Activated T-helper 17 cell treated with anti-CD3 and anti-CD28 coated beads, Interleukin-2, amount 50 U/mL, for 72 hours (primary cell): ENCODE measurements at regions not wholly inside any gene's neighbourhood (a gene's known extent, or its start where the extent isn't known, plus 50 kb on each side); places are given as distances from the start of the nearest gene placed in this dataset.
"Not testable (repeated sequence)": the region's sequence is repeated elsewhere in the genome, so short reads cannot be mapped to it uniquely, and the experiment has no call there.

ENCODE experiments used
- ATAC-seq: fragments of 150-1000 bp; cut with Tn5 transposase; replicated peaks from 2 replicates; pipeline ENCODE4 v1.10.0; 2021; ENCODE audit warnings: mild to moderate bottlenecking, moderate library complexity
- H3K27ac Mint-ChIP-seq: one replicate; pipeline ENCODE4 v1.8.0; 2022; ENCODE audit warnings: mixed read lengths
- H3K27me3 Mint-ChIP-seq: one replicate; pipeline ENCODE4 v1.8.0; 2022; ENCODE audit warnings: mixed read lengths
- H3K36me3 Mint-ChIP-seq: one replicate; pipeline ENCODE4 v1.8.0; 2022; ENCODE audit warnings: low read depth, mild to moderate bottlenecking, mixed read lengths
- H3K4me1 Mint-ChIP-seq: one replicate; pipeline ENCODE4 v1.8.0; 2022; ENCODE audit warnings: mixed read lengths
- H3K4me3 Mint-ChIP-seq: one replicate; pipeline ENCODE4 v1.8.0; 2022; ENCODE audit warnings: mild to moderate bottlenecking, mixed read lengths
- H3K9me3 Mint-ChIP-seq: one replicate; pipeline ENCODE4 v1.8.0; 2022; ENCODE audit warnings: mixed read lengths

DNA sequence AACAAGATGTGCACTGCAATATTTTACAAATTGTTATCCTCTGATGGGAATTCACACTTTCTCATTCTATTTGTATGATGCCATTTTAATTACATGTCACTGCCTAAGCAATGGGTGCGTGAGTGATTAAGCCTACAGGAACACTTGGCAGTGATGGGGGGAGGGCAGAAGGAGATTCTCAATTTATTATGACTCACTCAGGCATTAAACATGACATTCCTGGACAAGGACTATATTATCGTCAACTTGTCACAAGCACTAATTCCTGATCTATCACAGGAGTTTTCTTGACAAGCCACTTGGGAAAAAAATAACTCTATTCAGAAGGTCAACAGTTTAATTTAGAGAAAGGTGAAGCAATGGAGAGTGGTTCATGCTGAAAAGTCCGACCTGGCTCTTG lies 556.8 kb downstream of the NSUN3 start:
- Mint-ChIP-seq H3K36me3 (no peaks in the 10 kb centered on the region), H3K9me3 (peaks cover 9% of the 10 kb centered on the region), H3K4me1 (no peaks in the 10 kb centered on the region), H3K4me3 (no peak overlapping the region), H3K27me3 (no peaks in the 10 kb centered on the region), H3K27ac (no peak overlapping the region)
- ATAC-seq: no peak

DNA sequence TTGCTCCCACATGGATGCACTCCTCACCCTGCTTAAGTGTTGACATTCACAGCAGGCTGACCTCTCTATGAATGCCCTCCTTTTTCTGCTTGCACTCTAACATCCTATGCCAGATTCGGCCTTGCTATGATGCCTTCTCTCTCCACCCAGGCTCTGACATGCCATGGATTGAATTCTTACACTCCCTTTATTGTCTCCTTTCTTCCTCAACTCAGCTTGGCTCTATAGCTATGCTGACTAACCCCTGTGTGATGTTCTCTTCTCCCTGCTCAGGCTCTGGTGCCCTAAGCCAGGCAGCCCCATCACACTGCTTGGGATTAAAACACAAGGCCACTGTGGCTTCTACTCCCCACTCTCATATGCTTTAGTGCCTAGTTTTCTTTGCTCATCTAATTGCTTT lies 563.7 kb downstream of the NSUN3 start:
- H3K9me3 Mint-ChIP-seq: peaks cover 20% of the 10 kb centered on the region
- ATAC-seq: no peak
- H3K4me1 Mint-ChIP-seq: no peaks in the 10 kb centered on the region
- no peak overlapping the region for H3K27ac Mint-ChIP-seq
- no peaks in the 10 kb centered on the region for H3K36me3 Mint-ChIP-seq
- H3K4me3 Mint-ChIP-seq: no peak overlapping the region
- H3K27me3 Mint-ChIP-seq: no peaks in the 10 kb centered on the region

DNA sequence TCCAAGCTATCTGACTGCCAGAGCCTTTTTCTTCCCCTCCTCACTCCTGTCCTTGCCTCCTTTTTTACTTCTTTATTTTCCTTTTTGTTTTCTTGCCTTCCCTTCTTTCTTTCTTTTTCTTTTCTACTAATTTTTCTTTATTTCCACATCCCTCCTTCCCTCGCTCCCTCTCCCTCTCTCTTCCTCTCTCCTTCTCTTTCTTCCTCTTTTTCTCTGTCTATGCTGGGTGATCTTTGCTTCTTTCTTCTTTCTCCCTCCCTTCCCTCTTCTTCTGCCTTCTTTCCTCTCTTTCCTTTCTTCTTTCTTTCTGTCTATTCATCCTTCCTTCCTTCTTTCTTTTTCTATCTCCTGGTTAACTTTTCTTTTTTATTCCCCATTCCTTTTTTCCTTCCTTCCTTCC lies 564.8 kb downstream of the NSUN3 start:
- Mint-ChIP-seq H3K4me3 (no peak overlapping the region), H3K27me3 (no peaks in the 10 kb centered on the region), H3K4me1 (no peaks in the 10 kb centered on the region), H3K9me3 (peaks cover 26% of the 10 kb centered on the region), H3K36me3 (no peaks in the 10 kb centered on the region), H3K27ac (no peak overlapping the region)
- no peak for ATAC-seq

GRCh38 chr3:94643400-94643799 lies 580.5 kb downstream of the NSUN3 start:
- Mint-ChIP-seq H3K4me3 (no peak overlapping the region), H3K36me3 (no peaks in the 10 kb centered on the region), H3K27ac (no peak overlapping the region), H3K27me3 (no peaks in the 10 kb centered on the region), H3K4me1 (no peaks in the 10 kb centered on the region), H3K9me3 (peaks cover 7% of the 10 kb centered on the region)
- no peak for ATAC-seq

DNA sequence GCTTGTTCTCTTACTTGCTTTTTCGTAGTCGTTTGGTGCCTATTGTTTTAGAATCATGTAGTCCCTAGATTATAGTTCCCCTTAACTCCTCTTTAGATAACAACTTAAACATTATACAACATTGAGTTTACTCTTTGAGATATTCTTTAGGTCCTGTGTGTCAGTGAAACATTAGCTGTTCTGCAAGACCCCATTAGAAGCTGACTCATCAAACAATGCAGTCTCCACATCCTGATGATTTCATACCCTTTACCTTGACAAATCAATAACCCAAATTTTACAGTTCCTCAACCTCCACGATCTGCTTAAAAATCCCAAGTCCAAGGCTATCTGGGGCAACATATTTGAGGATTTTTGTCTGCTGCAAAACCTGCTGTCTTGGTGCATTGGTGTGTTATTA lies 582.9 kb downstream of the NSUN3 start:
- no peaks in the 10 kb centered on the region for H3K27me3 Mint-ChIP-seq
- ATAC-seq: no peak
- no peak overlapping the region for H3K4me3 Mint-ChIP-seq
- no peak overlapping the region for H3K27ac Mint-ChIP-seq
- H3K4me1 Mint-ChIP-seq: no peaks in the 10 kb centered on the region
- H3K36me3 Mint-ChIP-seq: no peaks in the 10 kb centered on the region
- H3K9me3 Mint-ChIP-seq: peaks cover 15% of the 10 kb centered on the region

GRCh38 chr3:94647131-94647530 lies 584.3 kb downstream of the NSUN3 start:
- Mint-ChIP-seq H3K27me3 (no peaks in the 10 kb centered on the region), H3K36me3 (no peaks in the 10 kb centered on the region), H3K4me1 (no peaks in the 10 kb centered on the region), H3K27ac (no peak overlapping the region), H3K4me3 (no peak overlapping the region), H3K9me3 (peaks cover 18% of the 10 kb centered on the region)
- no peak for ATAC-seq

- not testable (repeated sequence) for ATAC-seq, H3K27me3 Mint-ChIP-seq, H3K36me3 Mint-ChIP-seq, H3K4me3 Mint-ChIP-seq, H3K27ac Mint-ChIP-seq, H3K4me1 Mint-ChIP-seq
- H3K9me3 Mint-ChIP-seq: peaks cover 15% of the 10 kb centered on the region
Observed at GRCh38 chr3:94648270-94649180, 585.7 kb downstream of the NSUN3 start.

GRCh38 chr3:94654096-94654495 lies 591.2 kb downstream of the NSUN3 start:
- Mint-ChIP-seq H3K9me3 (peaks cover 16% of the 10 kb centered on the region), H3K4me3 (no peak overlapping the region), H3K4me1 (no peaks in the 10 kb centered on the region), H3K36me3 (no peaks in the 10 kb centered on the region), H3K27me3 (no peaks in the 10 kb centered on the region), H3K27ac (no peak overlapping the region)
- ATAC-seq: no peak

GRCh38 chr3:94665922-94666321 lies 603.1 kb downstream of the NSUN3 start:
- H3K4me1 Mint-ChIP-seq: no peaks in the 10 kb centered on the region
- H3K27me3 Mint-ChIP-seq: no peaks in the 10 kb centered on the region
- no peak for ATAC-seq
- no peak overlapping the region for H3K27ac Mint-ChIP-seq
- no peak overlapping the region for H3K4me3 Mint-ChIP-seq
- H3K36me3 Mint-ChIP-seq: no peaks in the 10 kb centered on the region
- peaks cover 8% of the 10 kb centered on the region for H3K9me3 Mint-ChIP-seq

DNA sequence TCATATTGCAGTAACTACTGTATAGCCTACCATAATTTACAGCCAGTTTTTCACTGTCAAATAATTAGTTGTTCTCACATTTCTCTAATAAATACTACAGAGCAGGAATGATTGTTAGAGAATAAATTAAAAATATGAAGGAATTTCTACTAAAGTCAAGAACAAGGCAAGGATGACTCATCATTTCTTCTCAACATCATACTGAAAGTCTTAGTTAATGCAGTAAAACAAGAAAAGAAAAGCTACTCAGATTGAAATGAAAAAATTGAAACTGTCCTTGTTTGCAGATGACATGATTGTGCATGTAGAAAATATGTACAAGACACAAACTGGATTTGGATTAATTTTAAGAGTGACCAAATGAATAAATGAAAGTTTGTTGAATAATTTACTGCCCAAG lies 608.2 kb downstream of the NSUN3 start:
- Mint-ChIP-seq H3K27me3 (no peaks in the 10 kb centered on the region), H3K9me3 (peaks cover 8% of the 10 kb centered on the region), H3K36me3 (no peaks in the 10 kb centered on the region), H3K4me3 (no peak overlapping the region), H3K27ac (no peak overlapping the region), H3K4me1 (no peaks in the 10 kb centered on the region)
- ATAC-seq: no peak

- Mint-ChIP-seq H3K27me3 (no peaks in the 10 kb centered on the region), H3K27ac (no peak overlapping the region), H3K4me3 (no peak overlapping the region), H3K4me1 (no peaks in the 10 kb centered on the region), H3K9me3 (peaks cover 14% of the 10 kb centered on the region), H3K36me3 (no peaks in the 10 kb centered on the region)
- ATAC-seq: no peak
Observed at GRCh38 chr3:94673876-94674275, 611.0 kb downstream of the NSUN3 start.

- Mint-ChIP-seq H3K4me1 (no peaks in the 10 kb centered on the region), H3K27ac (no peak overlapping the region), H3K9me3 (peaks cover 8% of the 10 kb centered on the region), H3K36me3 (no peaks in the 10 kb centered on the region), H3K4me3 (no peak overlapping the region), H3K27me3 (no peaks in the 10 kb centered on the region)
- no peak for ATAC-seq
Observed at GRCh38 chr3:94686208-94686607, 623.3 kb downstream of the NSUN3 start.

DNA sequence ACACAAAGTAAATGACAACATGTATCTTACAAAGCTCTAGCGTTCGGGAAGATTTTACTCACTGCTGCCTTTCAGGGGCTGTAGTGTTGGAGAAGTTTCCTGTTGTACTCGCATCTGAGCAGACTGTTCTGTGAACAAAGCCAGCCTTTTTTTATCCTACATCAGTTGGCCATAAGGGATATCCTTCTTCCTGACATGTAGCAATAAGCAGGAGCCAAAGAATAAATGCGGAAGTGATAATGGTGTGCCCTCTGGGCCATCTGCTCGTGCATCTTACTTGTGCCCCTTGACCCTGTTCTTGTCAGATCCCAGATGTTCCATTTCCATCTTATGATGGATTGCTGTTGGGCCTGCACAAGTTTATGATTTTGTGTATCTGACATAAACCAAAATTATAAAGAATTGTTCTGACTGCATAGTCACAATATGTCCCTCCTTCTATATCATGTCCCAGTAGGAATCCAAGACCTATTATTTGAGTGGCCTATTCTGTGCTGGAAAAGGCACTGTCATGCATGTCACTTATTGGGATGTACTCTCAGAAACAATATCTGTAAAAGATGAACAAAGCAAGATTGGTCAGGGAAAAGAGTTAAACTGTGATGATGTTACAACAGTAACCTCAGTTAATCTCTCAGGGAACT lies 631.3 kb downstream of the NSUN3 start:
- H3K27me3 Mint-ChIP-seq: no peaks in the 10 kb centered on the region

DNA sequence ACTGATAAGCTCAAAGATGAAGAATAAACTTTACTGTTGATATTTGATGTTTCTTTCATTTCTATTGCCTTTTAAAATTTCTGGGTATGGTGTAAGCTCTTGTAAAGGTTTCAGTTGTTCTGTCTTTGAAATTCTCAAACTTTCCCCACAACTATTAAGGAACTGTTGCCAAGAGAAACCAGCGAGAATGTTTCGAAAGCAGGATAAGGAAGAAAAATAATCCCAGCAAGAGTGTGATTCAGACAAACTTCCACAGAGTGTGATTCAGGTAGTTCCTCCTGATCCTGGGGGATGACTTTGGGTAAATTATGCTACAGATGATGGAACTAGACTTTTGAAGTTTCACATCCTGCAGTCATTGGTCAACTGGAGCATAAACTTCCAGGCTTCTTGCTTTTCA lies 632.0 kb downstream of the NSUN3 start:
- no peaks in the 10 kb centered on the region for H3K36me3 Mint-ChIP-seq
- H3K27ac Mint-ChIP-seq: no peak overlapping the region
- H3K9me3 Mint-ChIP-seq: peaks cover 8% of the 10 kb centered on the region
- no peaks in the 10 kb centered on the region for H3K4me1 Mint-ChIP-seq
- H3K4me3 Mint-ChIP-seq: no peak overlapping the region
- no peaks in the 10 kb centered on the region for H3K27me3 Mint-ChIP-seq
- no peak for ATAC-seq

More for the DNA sequence above, 631.3 kb downstream of the NSUN3 start:
- Mint-ChIP-seq H3K4me3 (no peak overlapping the region), H3K9me3 (peaks cover 8% of the 10 kb centered on the region), H3K4me1 (no peaks in the 10 kb centered on the region), H3K36me3 (no peaks in the 10 kb centered on the region), H3K27ac (no peak overlapping the region)
- no peak for ATAC-seq

DNA sequence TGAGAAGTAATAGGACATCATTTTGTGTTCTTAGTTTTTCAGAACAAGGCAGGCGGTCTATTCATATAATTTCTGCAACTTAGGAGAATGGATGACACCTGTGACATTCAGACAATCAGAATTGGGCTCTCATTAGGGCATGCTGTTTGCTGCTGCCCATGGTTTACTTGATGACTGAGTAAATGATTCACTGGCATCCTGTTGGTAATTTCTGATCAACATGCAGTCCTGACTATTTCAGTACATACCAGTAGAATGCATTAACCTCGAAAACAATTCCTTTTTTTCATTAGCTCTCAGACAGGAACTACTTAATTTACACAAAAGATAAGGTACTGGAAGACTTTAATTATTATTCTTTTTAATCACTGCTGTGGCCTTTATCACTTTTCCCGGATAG lies 641.6 kb downstream of the NSUN3 start:
- Mint-ChIP-seq H3K36me3 (no peaks in the 10 kb centered on the region), H3K27ac (no peak overlapping the region), H3K4me1 (no peaks in the 10 kb centered on the region), H3K27me3 (no peaks in the 10 kb centered on the region), H3K9me3 (peaks cover 4% of the 10 kb centered on the region), H3K4me3 (no peak overlapping the region)
- no peak for ATAC-seq
